AG04450 (cell line): ENCODE measurements at regions not wholly inside any gene's neighbourhood (a gene's known extent, or its start where the extent isn't known, plus 50 kb on each side); places are given as distances from the start of the nearest gene placed in this dataset.

Experiments used
- CTCF ChIA-PET: fragments of 300-600, 350-600 bp; formaldehyde crosslinking; extraction: SDS; loops from one replicate; lab custom pipeline; 2022; ENCODE audit warnings: antibody characterized with exemption, inconsistent platforms; lab: Charles Lee
- POLR2A ChIA-PET: fragments of 350-600 bp; formaldehyde crosslinking; extraction: SDS; loops from one replicate; lab custom pipeline; 2021; ENCODE audit warnings: antibody characterized with exemption, inconsistent platforms; lab: Yijun Ruan, JAX
- DNase-seq: peaks from one replicate; pipeline ENCODE4 v3.0.0-alpha.2; 2011; ENCODE audit warnings: low read depth, low spot score
- H3K27ac ChIP-seq: one replicate; pipeline ENCODE4 v1.5.1; 2012; ENCODE audit warnings: low read depth, low read length, control low read depth
- H3K27me3 ChIP-seq: one replicate; pipeline ENCODE4 v1.6.0; 2012; ENCODE audit warnings: low read length; ENCODE audit not compliant: control insufficient read depth, insufficient read depth
- H3K4me3 ChIP-seq: 2 replicates; pipeline ENCODE4 v1.5.1; 2011; ENCODE audit warnings: mild to moderate bottlenecking, low read depth, low read length, control low read depth
- H3K9me3 ChIP-seq: 2 replicates; pipeline ENCODE4 v1.5.1; 2012; ENCODE audit warnings: low read length; ENCODE audit not compliant: control insufficient read depth, insufficient read depth
- TF ChIP-seq, protein P1 (sequence below): IDR thresholded peaks from 2 replicates; pipeline ENCODE4 v1.5.1; 2011; ENCODE audit warnings: low read depth, low read length, control low read depth, inconsistent platforms

DNA sequence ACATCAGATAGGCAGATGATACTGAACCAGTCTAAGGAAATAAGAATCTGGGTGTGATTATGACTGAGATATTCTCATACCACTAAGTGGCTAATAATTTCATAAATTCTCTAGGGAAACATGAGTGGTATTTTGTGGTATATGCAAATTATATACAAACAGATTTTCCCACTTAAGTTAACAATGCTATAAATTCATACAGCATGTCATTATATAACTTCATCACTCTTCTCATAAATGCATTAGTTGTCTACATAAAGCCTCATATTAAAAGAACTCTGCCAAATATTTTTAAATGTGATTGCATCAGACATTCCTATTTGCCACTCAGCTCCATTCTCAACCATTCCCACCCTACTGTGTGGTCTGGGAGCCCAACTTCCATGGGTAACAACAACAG lies 226.5 kb downstream of the TLE1 start:
- TF ChIP-seq, protein P1, sequence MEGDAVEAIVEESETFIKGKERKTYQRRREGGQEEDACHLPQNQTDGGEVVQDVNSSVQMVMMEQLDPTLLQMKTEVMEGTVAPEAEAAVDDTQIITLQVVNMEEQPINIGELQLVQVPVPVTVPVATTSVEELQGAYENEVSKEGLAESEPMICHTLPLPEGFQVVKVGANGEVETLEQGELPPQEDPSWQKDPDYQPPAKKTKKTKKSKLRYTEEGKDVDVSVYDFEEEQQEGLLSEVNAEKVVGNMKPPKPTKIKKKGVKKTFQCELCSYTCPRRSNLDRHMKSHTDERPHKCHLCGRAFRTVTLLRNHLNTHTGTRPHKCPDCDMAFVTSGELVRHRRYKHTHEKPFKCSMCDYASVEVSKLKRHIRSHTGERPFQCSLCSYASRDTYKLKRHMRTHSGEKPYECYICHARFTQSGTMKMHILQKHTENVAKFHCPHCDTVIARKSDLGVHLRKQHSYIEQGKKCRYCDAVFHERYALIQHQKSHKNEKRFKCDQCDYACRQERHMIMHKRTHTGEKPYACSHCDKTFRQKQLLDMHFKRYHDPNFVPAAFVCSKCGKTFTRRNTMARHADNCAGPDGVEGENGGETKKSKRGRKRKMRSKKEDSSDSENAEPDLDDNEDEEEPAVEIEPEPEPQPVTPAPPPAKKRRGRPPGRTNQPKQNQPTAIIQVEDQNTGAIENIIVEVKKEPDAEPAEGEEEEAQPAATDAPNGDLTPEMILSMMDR = no peak
- H3K27ac ChIP-seq = no peak overlapping the region
- no peak overlapping the region for H3K4me3 ChIP-seq
- H3K27me3 ChIP-seq = no peaks in the 10 kb centered on the region
- no peaks in the 10 kb centered on the region for H3K9me3 ChIP-seq
- POLR2A ChIA-PET = no interaction called here
- DNase-seq = no peak
- CTCF ChIA-PET = no interaction called here

DNA sequence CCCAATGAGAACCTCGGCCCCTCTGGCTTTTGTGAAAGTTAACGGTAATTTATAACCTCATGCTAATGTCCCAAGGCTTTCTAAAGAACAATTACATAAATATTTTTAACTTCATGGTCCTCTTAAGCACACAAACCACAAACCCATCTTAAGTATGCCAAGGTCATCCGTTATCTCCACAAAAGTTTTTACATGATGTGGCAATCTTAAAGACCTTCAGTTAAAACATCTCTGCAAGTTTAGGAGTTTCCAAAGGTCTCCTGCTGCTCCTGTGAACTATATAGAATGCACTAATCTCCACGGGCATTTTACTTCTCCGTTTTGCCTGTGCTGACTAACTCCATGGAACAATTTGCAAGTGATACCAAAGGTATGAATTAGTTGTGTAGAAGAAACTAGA lies 228.2 kb downstream of the TLE1 start:
- CTCF ChIA-PET = no interaction called here
- POLR2A ChIA-PET = no interaction called here
- H3K27me3 ChIP-seq = no peaks in the 10 kb centered on the region
- no peak for DNase-seq
- H3K4me3 ChIP-seq = no peak overlapping the region
- TF ChIP-seq, protein P1 = no peak
- H3K27ac ChIP-seq = no peak overlapping the region
- no peaks in the 10 kb centered on the region for H3K9me3 ChIP-seq

DNA sequence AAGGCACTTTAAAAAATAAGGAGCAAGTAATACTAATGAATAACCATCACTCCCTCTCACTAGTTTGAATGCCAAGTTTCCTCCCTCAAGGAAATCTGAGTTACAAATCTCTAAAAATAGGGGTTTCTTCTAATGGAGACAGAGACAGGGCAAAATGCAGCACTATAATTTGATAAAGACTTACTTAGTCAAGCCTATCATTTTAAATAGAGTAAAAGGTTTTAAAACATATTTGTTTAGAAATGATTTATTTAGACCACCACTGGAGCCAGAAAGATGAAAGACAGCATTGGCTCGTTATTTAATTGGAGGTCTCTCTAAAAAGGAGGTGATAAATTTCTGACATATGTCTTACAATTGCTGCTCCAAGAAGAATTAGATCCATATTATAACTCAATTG lies 228.7 kb downstream of the TLE1 start:
- ChIA-PET CTCF (no interaction called here), POLR2A (no interaction called here)
- no peak for DNase-seq
- H3K9me3 ChIP-seq = no peaks in the 10 kb centered on the region
- H3K27me3 ChIP-seq = no peaks in the 10 kb centered on the region
- TF ChIP-seq, protein P1 = no peak
- no peak overlapping the region for H3K27ac ChIP-seq
- H3K4me3 ChIP-seq = no peak overlapping the region

DNA sequence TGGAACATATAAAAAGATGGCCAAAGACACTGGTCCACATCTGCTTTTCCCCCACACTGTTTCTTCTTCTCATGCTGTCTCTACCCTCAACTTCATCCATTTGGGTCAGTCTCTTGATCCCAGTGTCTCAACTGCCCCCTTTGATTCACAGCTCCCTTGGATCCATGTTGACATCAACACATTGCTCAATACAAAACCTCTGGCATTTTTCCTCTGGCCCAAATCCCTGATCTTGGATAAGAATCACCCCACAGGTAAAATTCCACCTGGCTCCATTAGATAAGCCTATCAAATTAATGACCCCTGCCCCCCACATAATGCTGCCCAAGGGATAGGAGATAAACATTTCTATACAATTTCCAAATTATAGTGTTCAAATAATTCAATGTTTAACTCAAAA lies 229.8 kb downstream of the TLE1 start:
- TF ChIP-seq, protein P1 = no peak
- ChIA-PET CTCF (no interaction called here), POLR2A (no interaction called here)
- no peak overlapping the region for H3K27ac ChIP-seq
- no peaks in the 10 kb centered on the region for H3K9me3 ChIP-seq
- H3K4me3 ChIP-seq = no peak overlapping the region
- H3K27me3 ChIP-seq = no peaks in the 10 kb centered on the region
- DNase-seq = no peak

DNA sequence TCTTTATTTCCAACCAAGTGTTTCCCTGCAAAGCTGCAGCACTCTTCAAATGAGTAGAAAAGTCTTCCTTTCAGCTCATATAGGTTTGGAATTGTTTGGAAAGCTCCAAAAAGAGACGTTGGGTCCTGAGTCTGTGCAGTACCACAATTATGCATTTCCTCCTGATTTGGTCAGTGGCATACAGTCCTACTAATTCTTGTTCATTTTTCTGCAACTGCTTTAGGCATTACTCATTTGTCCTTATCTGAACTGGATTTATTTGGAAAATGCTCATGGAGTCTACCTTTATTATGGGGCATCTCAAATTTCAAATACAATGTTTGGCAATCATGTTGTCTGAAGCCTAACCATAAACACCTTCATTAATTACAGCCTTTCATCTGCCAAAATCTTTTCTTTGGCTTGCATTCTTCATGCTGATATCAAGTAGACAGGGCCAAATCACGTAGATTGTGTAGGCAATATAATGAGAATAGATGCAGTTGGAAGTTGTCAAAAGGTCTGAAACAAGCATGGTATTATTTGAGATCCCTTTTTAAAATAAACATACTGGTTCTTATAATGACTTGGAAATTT lies 232.8 kb downstream of the TLE1 start:
- DNase-seq = no peak
- no peak overlapping the region for H3K4me3 ChIP-seq
- H3K9me3 ChIP-seq = no peaks in the 10 kb centered on the region
- CTCF ChIA-PET = interaction anchor here (1.0 kb wide), 1 partner anchor 9 kb away, joined by 3 read pairs; no protein-coding TSS in a partner anchor
- TF ChIP-seq, protein P1 = no peak
- POLR2A ChIA-PET = no interaction called here
- no peaks in the 10 kb centered on the region for H3K27me3 ChIP-seq
- H3K27ac ChIP-seq = no peak overlapping the region
